H1 (cell line): ENCODE measurements at regions not wholly inside any gene's neighbourhood (a gene's known extent, or its start where the extent isn't known, plus 50 kb on each side); places are given as distances from the start of the nearest gene placed in this dataset.
A peak's percentile ranks its signal among the peaks of the same experiment; 100 is the strongest.

Source experiments
- ATF3 ChIP-seq: IDR thresholded peaks from 2 replicates; pipeline ENCODE4 v1.6.1; 2011; ENCODE audit warnings: low read depth, mild to moderate bottlenecking, low read length; ENCODE audit not compliant: insufficient read depth
- CBX5 ChIP-seq: fragments of 300-800, 300-1000 bp; sonication (generic); IDR thresholded peaks from 2 replicates; pipeline ENCODE4 v1.7.1; 2016; ENCODE audit warnings: antibody characterized with exemption, low read length, low read depth
- EZH2 ChIP-seq: fragments of 200-600 bp; sonication (generic); IDR thresholded peaks from 2 replicates; pipeline ENCODE4 v1.7.1; 2012; ENCODE audit warnings: low read depth, mild to moderate bottlenecking, moderate library complexity, low read length, inconsistent platforms; ENCODE audit not compliant: severe bottlenecking
- FOSL1 ChIP-seq: IDR thresholded peaks from 2 replicates; pipeline ENCODE4 v1.6.1; 2011; ENCODE audit warnings: mild to moderate bottlenecking, low read depth, low read length, moderate library complexity; ENCODE audit not compliant: insufficient read depth
- GABPA ChIP-seq: IDR thresholded peaks from 2 replicates; pipeline ENCODE4 v1.6.1; 2011; ENCODE audit warnings: mild to moderate bottlenecking, low read length, moderate library complexity, borderline replicate concordance; ENCODE audit not compliant: insufficient read depth
- JUN ChIP-seq: IDR thresholded peaks from 2 replicates; pipeline ENCODE4 v1.6.1; 2011; ENCODE audit warnings: low read depth, mild to moderate bottlenecking, improper control_type of control experiment, low read length
- JUND ChIP-seq: IDR thresholded peaks from 2 replicates; pipeline ENCODE4 v1.6.1; 2011; ENCODE audit warnings: mild to moderate bottlenecking, improper control_type of control experiment, low read length
- KDM4A ChIP-seq: IDR thresholded peaks from one replicate; pipeline ENCODE4 v1.7.1; 2012; ENCODE audit warnings: low read depth, mild to moderate bottlenecking, moderate library complexity, low read length, inconsistent platforms; ENCODE audit not compliant: severe bottlenecking
- MAX ChIP-seq: IDR thresholded peaks from 2 replicates; pipeline ENCODE4 v1.6.1; 2012; ENCODE audit warnings: inconsistent platforms
- NANOG ChIP-seq: IDR thresholded peaks from 2 replicates; pipeline ENCODE4 v1.6.1; 2011; ENCODE audit warnings: low read length, low read depth, mild to moderate bottlenecking, inconsistent platforms; ENCODE audit not compliant: insufficient read depth, poor library complexity, severe bottlenecking
- POLR2AphosphoS5 ChIP-seq: IDR thresholded peaks from 2 replicates; pipeline ENCODE4 v1.6.1; 2011; ENCODE audit warnings: low read depth, low read length
- POU5F1 ChIP-seq: IDR thresholded peaks from 2 replicates; pipeline ENCODE4 v1.6.1; 2011; ENCODE audit warnings: low read depth, mild to moderate bottlenecking, low read length, moderate library complexity
- RBBP5 ChIP-seq: IDR thresholded peaks from 2 replicates; pipeline ENCODE4 v1.7.1; 2012; ENCODE audit warnings: low read depth, mild to moderate bottlenecking, inconsistent platforms, low read length, moderate library complexity, borderline replicate concordance
- RFX5 ChIP-seq: IDR thresholded peaks from 2 replicates; pipeline ENCODE4 v1.6.1; 2011; ENCODE audit warnings: low read depth, low read length, improper control_type of control experiment, borderline replicate concordance
- SAP30 ChIP-seq: fragments of 300-600 bp; sonication (generic); IDR thresholded peaks from 2 replicates; pipeline ENCODE4 v1.7.1; 2012; ENCODE audit warnings: low read length, moderate library complexity, mild to moderate bottlenecking, inconsistent platforms; ENCODE audit not compliant: insufficient read depth, insufficient replicate concordance
- SIRT6 ChIP-seq: IDR thresholded peaks from one replicate; pipeline ENCODE4 v1.7.1; 2012; ENCODE audit warnings: low read length, inconsistent platforms
- SIX5 ChIP-seq: IDR thresholded peaks from 2 replicates; pipeline ENCODE4 v1.6.1; 2011; ENCODE audit warnings: mild to moderate bottlenecking, low read depth, low read length
- SP2 ChIP-seq: IDR thresholded peaks from 2 replicates; pipeline ENCODE4 v1.6.1; 2012; ENCODE audit warnings: mild to moderate bottlenecking, low read length, inconsistent platforms
- SP4 ChIP-seq: IDR thresholded peaks from 2 replicates; pipeline ENCODE4 v1.6.1; 2012; ENCODE audit warnings: low read length, inconsistent platforms
- SRF ChIP-seq: IDR thresholded peaks from 2 replicates; pipeline ENCODE4 v1.6.1; 2011; ENCODE audit warnings: mild to moderate bottlenecking, low read depth, low read length, moderate library complexity
- TAF1 ChIP-seq: IDR thresholded peaks from 2 replicates; pipeline ENCODE4 v1.6.1; 2011; ENCODE audit warnings: mild to moderate bottlenecking, low read depth, low read length
- TBP ChIP-seq: IDR thresholded peaks from 2 replicates; pipeline ENCODE4 v1.6.1; 2011; ENCODE audit warnings: low read depth, low read length, improper control_type of control experiment
- TCF12 ChIP-seq: IDR thresholded peaks from 2 replicates; pipeline ENCODE4 v1.6.1; 2011; ENCODE audit warnings: low read depth, mild to moderate bottlenecking, low read length
- TEAD4 ChIP-seq: IDR thresholded peaks from 2 replicates; pipeline ENCODE4 v1.6.1; 2012; ENCODE audit warnings: low read depth, low read length, inconsistent platforms, mixed read lengths

GRCh38 chr1:148263128-148263905 is 111.2 kb upstream of the NBPF11 start (continued):
- TF ChIP-seq TAF1 (peak; percentile 70), POLR2AphosphoS5 (peak; percentile 100), TBP (peak; percentile 99), SP4 (peak; percentile 90; the same call in 1 of the 2 replicates), JUND (peak; percentile 68), SIX5 (no peak), GABPA (no peak), FOSL1 (no peak), MAX (peak; percentile 72), CBX5 (no peak), JUN (no peak), SP2 (no peak), EZH2 (no peak), SIRT6 (no peak), TCF12 (peak; percentile 89; the same call in 1 of the 2 replicates), RFX5 (peak; percentile 17; the same call in 1 of the 2 replicates), RBBP5 (no peak), POU5F1 (peak; percentile 67; the same call in 1 of the 2 replicates), SRF (0 out of 2 replicates have a peak, but pooled peaks have one; percentile 31), NANOG (no peak), SAP30 (no peak), KDM4A (peak; percentile 63), ATF3 (0 out of 2 replicates have a peak, but pooled peaks have one; percentile 49), TEAD4 (peak; percentile 66; the same call in 1 of the 2 replicates)
